ENCODE measurements at regions not wholly inside any gene's neighbourhood (a gene's known extent, or its start where the extent isn't known, plus 50 kb on each side); places are given as distances from the start of the nearest gene placed in this dataset.

DNA sequence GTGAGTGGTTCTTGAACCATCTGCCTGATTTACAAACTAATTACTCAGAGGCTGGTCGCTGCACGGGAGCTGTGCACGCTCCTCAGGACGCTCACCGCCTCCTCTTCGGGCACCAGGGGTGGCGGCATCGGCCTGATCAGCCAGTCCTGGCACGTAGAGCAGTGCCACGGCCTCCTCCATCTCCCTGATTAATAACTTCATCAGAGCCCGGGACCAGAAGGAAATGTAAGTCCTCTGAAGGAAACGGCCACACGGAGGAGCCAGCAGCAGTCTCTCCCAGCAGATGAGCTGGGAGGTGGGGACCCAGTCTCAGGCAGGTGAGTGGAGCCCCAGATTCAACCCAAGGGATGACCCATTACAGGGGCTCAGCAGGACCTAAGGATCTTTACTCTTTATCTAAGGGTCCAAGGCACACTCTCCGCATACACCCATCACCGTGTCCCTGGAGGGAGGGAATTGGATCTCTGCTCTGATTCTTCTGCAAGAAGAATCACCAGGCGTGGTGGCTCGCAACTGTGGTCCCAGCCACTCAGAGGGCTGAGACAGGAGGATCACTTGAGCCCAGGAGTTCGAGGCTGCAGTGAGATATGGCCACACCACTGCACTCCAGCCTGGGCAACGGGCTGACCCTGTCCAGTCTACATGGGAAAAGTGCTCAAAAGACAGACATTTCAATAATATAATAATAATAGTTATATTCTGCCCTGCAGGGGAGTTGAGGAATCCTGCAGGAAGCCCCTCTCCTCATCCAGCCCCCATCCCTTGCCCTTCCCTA lies 366.5 kb downstream of the SEC14L1 start:
- DNase-seq, result no peak

- no peak for DNase-seq
Measured at GRCh38 chr17:77508047-77508715, 367.4 kb downstream of the SEC14L1 start.

- DNase-seq, result no peak
Measured at GRCh38 chr17:77509089-77509488, 368.3 kb downstream of the SEC14L1 start.

DNA sequence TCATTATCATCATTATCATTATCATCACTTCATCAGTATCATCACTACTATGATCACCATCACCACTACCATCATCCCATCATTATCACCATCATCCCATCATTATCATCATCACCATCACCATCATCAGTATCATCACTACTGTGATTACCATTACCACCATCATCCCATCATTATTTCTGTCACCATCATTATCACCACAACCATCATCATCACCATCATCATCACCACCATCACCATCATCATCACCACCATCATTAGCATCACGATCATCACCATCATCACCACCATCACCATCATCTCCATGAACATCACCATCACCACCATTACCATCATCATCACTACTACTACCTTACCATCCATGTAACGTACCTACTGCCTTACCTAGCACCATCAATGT lies 368.8 kb downstream of the SEC14L1 start:
- no peak for DNase-seq

GRCh38 chr17:77510133-77510796 lies 369.5 kb downstream of the SEC14L1 start:
- no peak for DNase-seq

DNA sequence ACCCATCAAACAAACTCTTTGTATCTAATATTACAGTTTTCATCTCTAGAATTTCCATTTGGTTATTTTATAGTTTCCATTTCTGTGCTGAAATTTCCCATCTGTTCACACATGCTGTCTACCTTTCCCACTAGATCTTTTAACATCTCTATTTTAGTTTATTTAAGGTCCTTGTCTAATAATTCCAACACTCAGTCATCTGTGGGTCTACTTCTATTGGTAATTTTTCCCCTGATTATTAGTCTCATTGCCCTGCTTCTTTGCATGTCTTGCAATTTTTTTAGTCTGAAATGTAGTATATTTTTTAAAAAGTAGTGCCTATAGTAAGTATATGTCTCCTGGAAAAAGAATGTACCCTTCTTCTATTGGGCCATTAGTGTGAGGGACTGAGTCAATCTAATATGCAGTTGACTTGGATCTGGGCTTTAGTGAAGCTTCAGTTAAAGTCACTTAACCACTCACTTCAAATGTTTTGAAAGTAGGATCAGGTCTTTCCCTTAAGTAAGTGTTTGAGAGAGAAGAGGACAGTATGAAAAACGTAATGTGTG lies 370.8 kb downstream of the SEC14L1 start:
- DNase-seq, result no peak

DNA sequence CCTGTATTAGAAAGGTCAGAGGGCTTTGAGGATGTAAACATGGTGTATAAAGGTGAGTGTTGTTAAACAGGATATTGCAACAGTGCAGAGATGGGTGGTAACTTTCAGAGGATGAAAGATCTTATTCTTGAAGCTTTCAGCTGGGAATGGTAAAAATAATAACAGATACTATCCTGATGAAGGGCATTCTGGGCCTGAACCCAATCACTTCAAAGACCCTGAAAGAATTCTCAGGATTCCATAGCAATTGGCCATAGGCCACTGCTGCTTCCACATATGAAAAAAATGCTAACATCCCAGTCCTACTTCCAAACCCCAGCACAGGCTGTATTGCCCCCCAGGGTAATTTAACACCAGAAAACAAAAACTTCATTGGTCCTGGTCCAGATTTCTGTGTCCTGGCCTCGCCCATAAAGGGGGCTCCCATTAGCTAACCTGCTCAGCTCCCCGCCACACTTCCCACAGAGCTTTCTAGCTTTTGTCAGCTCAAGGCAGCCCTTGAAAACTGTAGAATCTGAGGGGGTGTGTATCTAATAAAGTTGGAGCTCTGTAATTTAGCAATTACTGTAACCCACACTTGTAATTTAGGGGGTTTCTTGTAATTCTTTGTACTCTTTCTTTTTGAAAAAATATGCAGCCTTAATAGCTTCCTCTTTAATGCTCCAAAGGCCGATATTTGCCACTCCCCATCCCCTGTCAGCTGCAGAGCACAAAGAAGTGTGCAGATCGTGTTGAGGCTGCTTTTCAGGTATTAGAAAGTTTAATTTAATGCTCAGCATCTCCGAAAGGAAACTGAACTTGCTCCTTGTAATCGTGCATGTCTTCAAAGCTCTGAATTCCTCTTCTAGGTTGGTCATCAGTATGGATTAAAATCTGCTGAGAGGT lies 371.5 kb downstream of the SEC14L1 start:
- no peak for DNase-seq

DNA sequence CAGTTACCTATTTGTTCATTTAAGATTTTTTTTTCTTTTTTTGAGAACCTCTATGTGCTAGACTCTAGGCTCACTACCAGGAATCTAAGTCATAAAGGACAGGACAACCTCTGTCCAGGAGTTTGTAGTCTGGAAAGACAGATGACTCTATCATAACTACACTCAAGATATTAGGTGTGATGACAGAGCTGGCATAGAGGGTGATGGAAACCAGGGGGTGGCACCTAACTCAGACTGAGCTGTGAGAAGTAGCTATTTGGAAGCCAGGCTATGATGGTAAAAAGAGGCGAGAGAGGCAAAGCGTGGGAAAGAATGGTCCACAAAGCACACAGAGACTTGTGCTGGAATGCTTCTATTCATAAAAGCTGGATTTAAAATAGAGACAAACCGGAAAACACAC lies 372.3 kb downstream of the SEC14L1 start:
- no peak for DNase-seq

DNA sequence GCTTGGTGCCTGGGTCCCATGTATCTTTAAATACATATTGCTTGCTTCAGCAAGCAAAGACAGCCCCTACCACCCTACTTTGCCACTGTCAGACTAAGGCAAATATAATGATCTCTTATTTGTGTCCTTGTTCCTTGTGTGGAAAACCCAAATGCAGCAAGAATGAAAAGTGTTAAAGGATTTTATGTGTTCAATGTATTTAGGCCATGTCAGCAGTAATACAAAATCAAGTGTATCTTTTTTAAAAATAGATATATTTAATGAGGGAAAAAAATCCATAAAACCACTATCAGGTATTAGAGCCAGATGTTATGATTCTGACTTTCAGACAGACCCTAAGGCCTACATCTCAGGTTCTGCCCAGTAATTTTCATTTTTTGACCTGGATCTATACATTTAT lies 374.5 kb downstream of the SEC14L1 start:
- DNase-seq, result no peak

DNA sequence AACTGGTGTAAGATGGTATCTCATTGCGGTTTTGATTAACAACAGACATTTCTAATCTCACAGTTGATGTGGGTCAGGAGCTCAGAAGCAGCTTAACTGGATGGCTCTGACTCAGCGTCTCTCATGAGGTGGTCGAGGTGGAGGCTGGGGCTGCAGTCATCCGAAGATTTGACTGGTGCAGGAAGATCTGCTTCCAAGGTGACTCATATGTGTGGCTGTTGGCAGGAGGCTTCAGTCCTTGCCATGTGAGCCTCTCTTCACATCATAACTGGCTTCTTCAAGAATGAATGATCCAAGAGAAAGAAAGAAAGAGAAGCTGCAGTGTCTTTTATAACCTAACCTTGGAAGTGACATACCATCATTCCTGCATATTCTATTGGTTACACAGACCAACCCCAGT lies 376.1 kb downstream of the SEC14L1 start:
- no peak for DNase-seq

DNA sequence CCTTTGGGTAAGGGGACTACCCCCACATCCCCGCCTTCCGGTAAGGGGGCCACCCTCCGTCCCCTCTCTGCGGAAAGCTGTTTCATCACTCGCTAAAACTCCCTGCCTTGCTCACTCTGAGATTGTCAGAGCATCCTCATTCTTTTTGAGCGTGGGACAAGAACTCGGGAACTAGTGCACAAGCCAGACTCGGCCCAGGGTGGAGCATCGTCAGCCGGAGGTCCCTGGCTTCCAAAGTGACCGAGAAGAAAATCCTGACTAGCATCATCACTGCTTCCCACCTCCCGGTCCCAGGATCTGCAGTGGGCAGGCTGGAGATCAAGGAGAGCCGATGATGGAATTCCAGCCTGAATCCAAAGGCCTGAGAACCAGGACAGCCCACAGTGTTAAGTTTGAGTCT lies 380.3 kb downstream of the SEC14L1 start:
- DNase-seq, result no peak

- no peak for DNase-seq
Measured at GRCh38 chr17:77523540-77523939, 382.8 kb downstream of the SEC14L1 start.

DNA sequence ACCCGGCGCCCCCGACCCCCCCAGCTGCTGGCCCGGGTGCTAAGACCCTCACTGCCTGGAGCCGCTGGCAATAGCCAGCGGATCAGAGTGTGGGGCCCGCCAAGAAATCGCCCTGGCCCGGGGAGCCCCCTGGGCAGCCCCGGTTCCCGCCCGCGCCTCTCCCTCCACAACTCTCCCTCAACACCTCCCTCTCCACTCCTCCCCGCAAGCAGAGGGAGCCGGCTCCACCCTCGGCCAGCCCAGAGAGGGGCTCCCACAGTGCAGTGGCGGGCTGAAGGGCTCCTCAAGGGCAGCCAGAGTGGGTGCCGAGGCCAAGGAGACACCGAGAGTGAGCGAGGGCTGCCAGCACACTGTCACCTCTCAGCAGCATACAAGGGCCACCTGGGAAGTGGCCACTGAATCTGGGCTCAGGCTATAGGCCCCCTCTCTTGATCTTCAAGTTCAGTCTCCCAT lies 385.5 kb downstream of the SEC14L1 start:
- no peak for DNase-seq

DNA sequence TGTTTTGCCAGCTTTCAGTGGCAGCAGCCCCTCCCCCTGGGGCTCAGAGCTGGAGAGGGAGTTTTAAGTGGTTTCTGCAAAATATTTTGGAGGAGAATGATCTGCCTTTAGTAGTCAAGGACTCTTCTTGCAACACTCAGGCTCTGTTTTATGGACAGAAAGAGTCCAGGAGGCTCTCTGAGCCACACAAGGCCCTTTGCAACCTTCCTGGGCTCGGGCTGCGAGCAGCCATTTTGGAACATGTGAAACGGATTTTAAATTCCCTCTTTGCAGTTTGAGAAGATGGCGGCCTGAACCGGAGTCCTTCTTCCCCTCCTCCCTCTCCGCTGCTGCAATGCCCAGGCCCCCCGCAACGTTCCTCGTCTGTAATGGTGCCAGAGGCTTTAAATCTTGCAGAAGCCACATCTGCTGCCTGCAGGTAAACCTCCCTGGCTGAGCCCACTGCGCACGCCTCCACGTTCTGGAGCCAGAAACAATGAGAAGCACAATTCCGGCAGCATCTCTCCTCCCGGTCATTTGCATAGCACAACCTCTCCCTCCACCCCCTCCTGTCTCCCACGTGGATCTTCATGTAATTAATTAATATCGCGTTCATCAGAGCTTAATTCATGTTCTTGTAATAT lies 386.1 kb downstream of the SEC14L1 start:
- DNase-seq, result no peak

DNA sequence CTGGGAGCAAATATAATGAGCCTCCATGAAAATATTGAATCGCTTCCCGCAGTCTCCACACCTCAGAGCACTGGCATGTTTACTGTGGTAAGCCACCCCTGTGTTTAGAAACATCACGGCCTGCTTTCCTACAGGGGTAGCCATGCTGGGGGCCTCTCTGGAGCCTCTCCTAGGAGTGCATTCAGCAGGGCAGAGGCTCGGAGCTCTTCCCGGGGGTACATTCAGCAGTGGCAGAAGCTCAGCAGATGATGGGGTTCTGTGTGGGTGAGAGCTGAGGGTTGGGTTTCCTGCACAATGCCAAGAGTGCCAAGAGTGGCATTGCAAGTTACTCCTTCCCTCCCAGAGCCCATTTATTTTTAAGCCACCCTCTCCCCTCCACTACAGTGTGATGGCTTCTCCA lies 386.6 kb downstream of the SEC14L1 start:
- no peak for DNase-seq

DNA sequence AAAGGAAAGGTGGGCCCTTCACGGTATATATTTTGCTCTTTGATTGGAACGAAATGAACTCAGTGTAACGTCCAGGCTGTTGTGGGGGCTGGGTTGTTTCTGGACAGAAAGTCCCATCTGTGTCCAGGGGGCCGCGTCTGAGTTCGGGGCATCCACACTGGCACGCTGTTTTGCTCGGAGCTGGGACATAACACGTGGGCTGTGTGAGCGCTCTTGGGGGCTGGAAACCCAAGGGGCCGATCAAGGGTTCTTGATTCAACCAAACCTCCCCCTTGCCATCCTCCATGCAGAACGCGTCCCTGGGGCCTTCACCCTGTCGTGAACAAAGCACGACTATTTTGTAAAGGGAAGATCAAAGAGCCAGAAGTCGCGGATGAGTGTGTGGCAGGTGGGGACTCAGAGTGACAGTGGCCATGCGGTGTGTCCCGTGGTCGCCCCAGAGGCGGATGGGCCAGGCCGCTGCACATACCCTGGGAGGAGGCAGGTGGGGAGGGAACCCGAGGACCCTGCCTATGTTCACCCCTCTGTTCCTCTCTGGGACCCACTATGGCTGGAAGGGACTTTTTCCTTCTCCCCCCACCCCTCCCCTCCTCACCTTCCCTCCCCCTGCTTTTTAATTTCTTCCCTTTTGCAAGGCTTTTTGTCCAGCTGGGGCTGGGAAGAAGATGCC lies 387.2 kb downstream of the SEC14L1 start:
- DNase-seq, result no peak

- no peak for DNase-seq
Measured at GRCh38 chr17:77528516-77529327, 388.0 kb downstream of the SEC14L1 start.

DNA sequence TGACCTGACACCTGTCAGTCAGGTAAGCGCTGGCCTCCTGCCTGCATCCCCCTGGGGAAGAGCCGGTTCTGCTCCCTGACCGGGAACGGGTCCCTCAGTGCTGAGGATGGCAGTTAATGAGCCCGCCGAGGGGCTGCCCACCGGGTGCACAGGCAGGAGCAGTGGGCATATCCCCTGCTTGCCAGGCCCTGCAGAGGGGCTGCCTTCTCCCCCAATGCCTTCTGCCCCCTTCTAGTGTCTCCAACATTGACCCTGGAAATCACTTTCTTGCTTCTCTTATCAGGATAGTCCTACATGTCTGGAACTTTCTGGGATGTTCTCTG lies 388.5 kb downstream of the SEC14L1 start:
- no peak for DNase-seq

- no peak for DNase-seq
Measured at GRCh38 chr17:77530591-77530990, 389.8 kb downstream of the SEC14L1 start.

GRCh38 chr17:77531002-77531401 lies 390.2 kb downstream of the SEC14L1 start:
- DNase-seq, result no peak

GRCh38 chr17:77531641-77532040 lies 390.9 kb downstream of the SEC14L1 start:
- no peak for DNase-seq
